ENCODE measurements at regions not wholly inside any gene's neighbourhood (a gene's known extent, or its start where the extent isn't known, plus 50 kb on each side); places are given as distances from the start of the nearest gene placed in this dataset.
"Not testable (repeated sequence)": the region's sequence is repeated elsewhere in the genome, so short reads cannot be mapped to it uniquely, and the experiment has no call there.

DNA sequence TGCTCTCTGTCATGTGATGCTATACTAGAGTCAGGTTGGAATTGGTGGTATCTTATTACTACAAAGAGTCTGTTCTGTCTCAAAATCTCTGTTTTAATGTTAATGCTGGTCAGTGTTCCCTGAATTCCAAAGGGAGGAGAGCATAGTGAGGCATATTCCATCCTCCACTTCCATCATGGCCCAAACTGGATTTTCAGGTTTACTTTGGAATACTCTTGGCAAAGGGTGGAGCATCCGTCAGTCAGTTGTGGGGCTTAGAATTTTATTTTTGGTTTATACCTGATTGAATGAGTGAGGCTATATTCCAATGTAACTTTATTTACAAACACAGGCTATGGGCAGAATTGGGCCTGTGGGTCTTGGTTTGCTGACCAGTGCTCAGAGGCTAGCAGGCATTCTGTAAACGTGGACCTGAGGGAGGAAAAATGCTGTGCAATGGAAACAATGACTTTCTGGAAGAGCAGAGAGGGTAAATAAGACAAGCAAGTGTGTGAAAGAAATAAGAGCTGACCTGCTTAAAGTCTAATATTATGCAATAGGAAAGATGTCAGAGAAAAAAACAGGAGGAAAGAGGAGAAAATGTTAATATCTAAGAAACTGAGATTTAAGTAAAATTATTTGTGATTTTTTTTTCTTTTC lies 106.2 kb upstream of the CLINT1 start:
- no peak for DNase-seq (ENCODE audit: low read depth)
- TF ChIP-seq CTCF (IDR thresholded peaks at IDR 0.05; ENCODE audit: insufficient read depth, low read depth, low read length) = no peak
- H3K4me3 ChIP-seq (ENCODE audit: low read depth, low read length) = no peak overlapping the region

DNA sequence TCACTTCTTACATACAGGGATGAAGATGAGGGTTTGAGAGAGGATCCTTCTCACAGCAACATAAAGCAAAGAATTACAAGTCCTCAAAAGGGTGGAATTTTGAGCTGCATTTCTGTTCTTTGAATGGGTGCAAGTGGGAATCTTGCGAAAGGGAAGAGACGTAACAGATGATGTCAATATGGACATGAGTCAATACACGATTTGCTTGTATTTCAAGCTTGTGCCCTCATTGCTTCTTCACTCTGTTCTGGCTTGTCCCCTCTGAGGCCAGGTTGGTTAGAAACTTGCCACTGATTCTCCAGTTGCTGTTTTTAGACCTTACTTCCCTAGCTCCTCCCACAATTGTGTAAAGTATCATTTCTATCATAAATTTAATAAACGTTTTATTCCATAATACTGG lies 104.8 kb upstream of the CLINT1 start:
- TF ChIP-seq CTCF (IDR thresholded peaks at IDR 0.05; ENCODE audit: insufficient read depth, low read depth, low read length) = no peak
- no peak for DNase-seq (ENCODE audit: low read depth)
- H3K4me3 ChIP-seq (ENCODE audit: low read depth, low read length) = no peak overlapping the region

GRCh38 chr5:157963244-157963643 lies 104.3 kb upstream of the CLINT1 start:
- no peak for TF ChIP-seq CTCF (IDR thresholded peaks at IDR 0.05; ENCODE audit: insufficient read depth, low read depth, low read length)
- H3K4me3 ChIP-seq (ENCODE audit: low read depth, low read length) = no peak overlapping the region
- DNase-seq (ENCODE audit: low read depth) = no peak

DNA sequence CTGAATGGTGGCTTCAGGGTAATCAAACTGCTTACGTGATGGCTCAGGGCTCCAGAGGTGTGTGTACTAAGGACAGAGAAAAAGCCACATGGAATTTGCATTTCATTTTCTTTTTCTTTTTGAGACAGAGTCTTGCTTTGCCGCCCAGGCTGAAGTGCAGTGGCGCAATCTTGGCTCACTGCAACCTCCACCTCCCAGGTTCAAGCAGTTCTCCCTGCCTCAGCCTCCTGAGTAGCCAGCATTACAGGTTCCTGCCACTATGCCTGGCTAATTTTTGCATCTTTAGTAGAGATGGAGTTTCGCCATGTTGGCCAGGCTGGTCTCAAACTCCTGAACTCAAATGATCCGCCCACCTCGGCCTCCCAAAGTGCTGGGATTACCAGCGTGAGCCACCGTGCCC lies 103.7 kb upstream of the CLINT1 start:
- not testable (repeated sequence) for DNase-seq (ENCODE audit: low read depth); H3K4me3 ChIP-seq (ENCODE audit: low read depth, low read length)

GRCh38 chr5:157961896-157962590 lies 103.1 kb upstream of the CLINT1 start:
- no peak for TF ChIP-seq CTCF (IDR thresholded peaks at IDR 0.05; ENCODE audit: insufficient read depth, low read depth, low read length)
- no peak for DNase-seq (ENCODE audit: low read depth)
- H3K4me3 ChIP-seq (ENCODE audit: low read depth, low read length) = no peak overlapping the region

GRCh38 chr5:157961176-157961575 lies 102.2 kb upstream of the CLINT1 start:
- DNase-seq (ENCODE audit: low read depth) = no peak
- no peak for TF ChIP-seq CTCF (IDR thresholded peaks at IDR 0.05; ENCODE audit: insufficient read depth, low read depth, low read length)
- no peak overlapping the region for H3K4me3 ChIP-seq (ENCODE audit: low read depth, low read length)

- peak; percentile 11 for DNase-seq (ENCODE audit: low read depth)
- H3K4me3 ChIP-seq (ENCODE audit: low read depth, low read length) = no peak overlapping the region
- TF ChIP-seq CTCF (IDR thresholded peaks at IDR 0.05; ENCODE audit: insufficient read depth, low read depth, low read length) = no peak
These were observed 100.4 kb upstream of the CLINT1 start for GRCh38 chr5:157959370-157959769.
